Skeletal muscle tissue (tissue), 3 donors: ENCODE measurements at regions not wholly inside any gene's neighbourhood (a gene's known extent, or its start where the extent isn't known, plus 50 kb on each side); places are given as distances from the start of the nearest gene placed in this dataset.

Source experiments
- H3K27ac ChIP-seq: one replicate; pipeline ENCODE4 v1.7.0; 2013; ENCODE audit warnings: mild to moderate bottlenecking, low read depth, low read length, inconsistent platforms
- H3K27me3 ChIP-seq, 3 donors: one replicate each; pipeline ENCODE4 v1.7.0; 2013; ENCODE audit warnings: low read length in 3 of 3; ENCODE audit not compliant: control insufficient read depth in 3 of 3, insufficient read depth in 3 of 3
- H3K36me3 ChIP-seq, 3 donors: one replicate each; pipeline ENCODE4 v1.7.0; 2013; ENCODE audit warnings: low read length in 3 of 3; ENCODE audit not compliant: control insufficient read depth in 3 of 3, insufficient read depth in 3 of 3
- H3K4me1 ChIP-seq, 3 donors: one replicate each; pipeline ENCODE4 v1.7.0; 2013; ENCODE audit warnings: low read length in 3 of 3, mild to moderate bottlenecking in 3 of 3; ENCODE audit not compliant: control insufficient read depth in 3 of 3, insufficient read depth in 3 of 3
- H3K4me3 ChIP-seq, 3 donors: one replicate each; pipeline ENCODE4 v1.7.0; 2013; ENCODE audit warnings: low read length in 3 of 3
- H3K9ac ChIP-seq, 3 donors: one replicate each; pipeline ENCODE4 v1.7.0; 2013; ENCODE audit warnings: low read length in 3 of 3, mild to moderate bottlenecking in 3 of 3, moderate library complexity in 2 of 3, low read depth in 1 of 3
- H3K9me3 ChIP-seq, 3 donors: one replicate each; pipeline ENCODE4 v1.7.0; 2013; ENCODE audit warnings: low read length in 3 of 3; ENCODE audit not compliant: control insufficient read depth in 3 of 3
- donor health status: Osteomylitis.

- H3K27me3 ChIP-seq = no peaks in the 10 kb centered on the region
- H3K4me1 ChIP-seq = peaks cover 0 to 4% (median 0%) of the 10 kb centered on the region in 3 donors
- H3K36me3 ChIP-seq = no peaks in the 10 kb centered on the region
- H3K9ac ChIP-seq = no peak overlapping the region
- H3K27ac ChIP-seq = no peak overlapping the region
- no peaks in the 10 kb centered on the region for H3K9me3 ChIP-seq
- no peak overlapping the region for H3K4me3 ChIP-seq
Observed at GRCh38 chr2:19490846-19491435, 132.5 kb upstream of the OSR1 start.

DNA sequence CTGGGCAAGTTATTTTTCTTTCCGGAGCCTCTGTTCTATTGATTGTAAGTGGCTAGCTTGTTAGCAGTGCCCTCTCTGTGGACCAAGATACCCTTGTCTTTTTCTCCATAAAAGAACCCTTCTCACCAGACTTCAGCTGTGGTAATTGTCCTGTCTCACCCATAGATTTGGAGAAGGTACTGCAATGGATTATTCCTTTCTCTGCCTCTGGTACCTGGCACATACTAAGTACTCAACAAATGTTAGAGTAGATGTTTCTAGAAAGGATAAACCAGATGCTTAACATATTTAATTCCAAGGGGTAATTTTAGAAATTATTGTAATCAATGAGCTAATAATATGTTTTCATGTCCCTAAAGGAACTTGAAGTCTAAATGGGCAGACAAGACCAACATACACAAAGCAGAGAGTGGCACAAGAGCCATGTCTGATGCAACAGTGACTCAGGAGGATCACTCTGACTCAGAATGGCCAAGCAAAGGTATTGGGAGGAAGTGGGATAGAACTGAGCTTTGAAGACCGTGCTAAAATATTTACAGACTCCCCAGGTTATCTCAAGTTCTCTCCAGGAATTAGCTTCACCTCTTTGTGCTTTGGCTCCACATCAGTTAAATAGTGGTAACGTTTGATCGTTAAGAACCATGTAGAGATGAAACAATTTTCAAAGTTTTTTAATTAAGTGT, 129.7 kb upstream of the OSR1 start:
- Histone ChIP-seq H3K36me3 (no peaks in the 10 kb centered on the region), H3K4me1 (peaks cover 0 to 4% (median 0%) of the 10 kb centered on the region in 3 donors), H3K9ac (no peak overlapping the region), H3K9me3 (no peaks in the 10 kb centered on the region), H3K4me3 (no peak overlapping the region), H3K27me3 (no peaks in the 10 kb centered on the region), H3K27ac (no peak overlapping the region)

- Histone ChIP-seq H3K36me3 (no peaks in the 10 kb centered on the region), H3K27ac (no peak overlapping the region), H3K4me3 (no peak overlapping the region), H3K9ac (no peak overlapping the region), H3K9me3 (no peaks in the 10 kb centered on the region), H3K4me1 (peaks cover 0 to 4% (median 0%) of the 10 kb centered on the region in 3 donors), H3K27me3 (no peaks in the 10 kb centered on the region)
Observed at GRCh38 chr2:19484736-19485135, 126.3 kb upstream of the OSR1 start.

DNA sequence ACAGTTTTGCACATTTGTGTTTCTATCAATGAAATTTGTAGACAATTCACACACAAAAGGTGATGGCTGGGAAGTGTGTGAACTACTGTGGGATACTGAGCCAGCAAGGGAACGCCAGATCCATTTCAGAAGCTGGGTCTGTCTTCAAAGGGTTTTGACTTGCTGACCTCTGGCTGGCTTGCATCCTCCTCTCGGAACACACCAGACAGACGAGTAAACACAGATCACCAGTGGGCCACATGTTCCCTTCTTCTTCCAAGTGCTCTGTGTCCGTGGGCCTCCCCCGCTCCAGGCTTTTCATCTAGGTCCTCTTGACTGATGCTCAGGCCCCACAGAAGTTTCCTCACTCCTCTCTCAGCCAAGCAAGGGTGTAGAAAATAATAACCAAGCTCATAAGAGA, 122.2 kb upstream of the OSR1 start:
- Histone ChIP-seq H3K4me1 (no peaks in the 10 kb centered on the region), H3K36me3 (no peaks in the 10 kb centered on the region), H3K9ac (no peak overlapping the region), H3K27me3 (no peaks in the 10 kb centered on the region), H3K4me3 (no peak overlapping the region), H3K27ac (no peak overlapping the region), H3K9me3 (no peaks in the 10 kb centered on the region)

- Histone ChIP-seq H3K27me3 (no peaks in the 10 kb centered on the region), H3K4me1 (no peaks in the 10 kb centered on the region)
Observed at GRCh38 chr2:19479666-19480065, 121.2 kb upstream of the OSR1 start.

GRCh38 chr2:19478409-19478808, 120.0 kb upstream of the OSR1 start:
- Histone ChIP-seq H3K27me3 (no peaks in the 10 kb centered on the region), H3K36me3 (no peaks in the 10 kb centered on the region), H3K9me3 (no peaks in the 10 kb centered on the region), H3K9ac (no peak overlapping the region), H3K27ac (no peak overlapping the region), H3K4me1 (peaks cover 0 to under 1% (median 0%) of the 10 kb centered on the region in 3 donors), H3K4me3 (no peak overlapping the region)

More at GRCh38 chr2:19479666-19480065, 121.2 kb upstream of the OSR1 start:
- H3K9ac ChIP-seq = no peak overlapping the region
- H3K27ac ChIP-seq = no peak overlapping the region
- H3K36me3 ChIP-seq = no peaks in the 10 kb centered on the region
- H3K9me3 ChIP-seq = no peaks in the 10 kb centered on the region
- no peak overlapping the region for H3K4me3 ChIP-seq

DNA sequence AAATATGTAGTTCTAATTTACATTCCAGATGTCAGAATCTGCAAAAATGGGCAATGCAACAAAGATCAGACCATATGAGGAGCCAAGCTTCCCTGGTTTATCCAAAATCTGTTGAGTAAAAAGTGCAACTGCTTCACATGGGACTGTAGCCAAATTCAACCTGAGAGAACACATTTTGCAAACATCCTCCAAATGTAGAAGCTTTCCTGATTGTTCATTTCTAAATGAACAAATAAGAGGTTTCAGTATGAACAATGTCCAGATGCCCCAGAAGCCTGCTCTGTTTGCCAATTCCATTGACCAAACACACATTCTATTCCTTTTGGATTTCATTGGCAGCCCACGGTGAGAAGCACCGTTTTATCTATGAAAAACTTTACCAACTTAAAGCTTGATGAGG, 117.9 kb upstream of the OSR1 start:
- Histone ChIP-seq H3K4me3 (no peak overlapping the region), H3K27me3 (no peaks in the 10 kb centered on the region), H3K9ac (no peak overlapping the region), H3K4me1 (peaks cover 0 to 2% (median 0%) of the 10 kb centered on the region in 3 donors), H3K36me3 (no peaks in the 10 kb centered on the region), H3K27ac (no peak overlapping the region), H3K9me3 (no peaks in the 10 kb centered on the region)

DNA sequence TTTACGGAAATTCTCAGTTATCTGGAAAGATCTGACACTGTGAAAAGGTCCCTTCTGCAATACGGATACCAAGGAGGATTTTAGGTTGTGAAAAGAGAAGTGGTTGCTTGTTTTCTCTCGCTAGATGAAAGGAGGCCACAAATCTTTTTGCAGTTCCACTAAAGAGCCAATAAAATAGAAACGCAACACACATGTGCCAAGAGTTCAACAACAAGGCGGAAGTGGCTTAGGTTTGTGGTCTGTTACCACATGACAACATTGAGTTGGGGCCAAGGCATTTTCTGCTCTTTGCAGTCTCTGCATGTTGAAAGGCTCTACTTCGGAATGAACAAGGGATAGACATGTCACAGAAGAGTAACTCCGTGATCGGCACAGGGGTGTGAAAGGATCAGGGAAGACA, 115.7 kb upstream of the OSR1 start:
- H3K27me3 ChIP-seq = no peaks in the 10 kb centered on the region
- no peak overlapping the region for H3K4me3 ChIP-seq
- H3K9ac ChIP-seq = no peak overlapping the region
- H3K4me1 ChIP-seq = peaks cover 0 to 2% (median 0%) of the 10 kb centered on the region in 3 donors
- H3K36me3 ChIP-seq = no peaks in the 10 kb centered on the region
- H3K27ac ChIP-seq = no peak overlapping the region
- no peaks in the 10 kb centered on the region for H3K9me3 ChIP-seq

GRCh38 chr2:19473350-19473749, 114.9 kb upstream of the OSR1 start:
- Histone ChIP-seq H3K4me3 (no peak overlapping the region), H3K9ac (no peak overlapping the region), H3K27me3 (no peaks in the 10 kb centered on the region), H3K4me1 (peaks cover 0 to 2% (median 0%) of the 10 kb centered on the region in 3 donors), H3K27ac (no peak overlapping the region), H3K36me3 (no peaks in the 10 kb centered on the region), H3K9me3 (no peaks in the 10 kb centered on the region)

DNA sequence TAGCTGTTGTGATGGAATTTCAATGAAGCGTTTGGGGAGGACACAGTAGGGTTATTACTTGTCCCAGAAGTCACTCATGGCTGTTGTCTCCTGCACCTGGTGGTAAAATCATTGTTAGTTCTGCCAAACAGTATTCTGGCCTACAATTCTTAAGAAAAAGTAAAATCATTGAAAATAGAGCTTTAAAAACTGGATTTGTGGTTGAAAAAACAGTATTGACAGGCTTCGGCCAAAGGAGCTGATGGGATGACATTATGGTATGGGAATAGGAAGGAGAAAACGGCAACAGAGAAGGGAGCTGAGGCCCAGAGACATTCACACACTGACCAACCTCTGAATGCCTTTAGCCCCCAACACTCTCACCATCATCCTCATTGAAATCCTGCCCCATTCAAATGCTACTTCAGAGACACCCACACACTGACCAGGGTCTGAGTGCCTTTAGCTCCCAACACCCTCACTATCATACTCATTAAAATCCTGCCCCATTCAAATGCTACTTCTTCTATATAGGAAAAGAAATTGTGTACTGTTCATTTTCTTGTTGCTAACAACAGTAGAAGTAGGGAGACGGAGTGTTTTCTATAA, 114.1 kb upstream of the OSR1 start:
- Histone ChIP-seq H3K36me3 (no peaks in the 10 kb centered on the region), H3K4me3 (no peak overlapping the region), H3K27me3 (no peaks in the 10 kb centered on the region), H3K4me1 (peaks cover 0 to 2% (median 0%) of the 10 kb centered on the region in 3 donors), H3K27ac (no peak overlapping the region), H3K9me3 (no peaks in the 10 kb centered on the region), H3K9ac (no peak overlapping the region)
